OCI-LY1 (cell line): ENCODE measurements at regions not wholly inside any gene's neighbourhood (a gene's known extent, or its start where the extent isn't known, plus 50 kb on each side); places are given as distances from the start of the nearest gene placed in this dataset.

Source experiments
- CTCF ChIP-seq: fragments of 200-600 bp; sonication (generic), shearing (Covaris generic); IDR thresholded peaks from 2 replicates; pipeline ENCODE4 v1.5.1; 2017; ENCODE audit warnings: mild to moderate bottlenecking, antibody characterized with exemption, low read length, moderate library complexity, mixed read lengths
- EZH2 ChIP-seq: fragments of 200-600 bp; sonication (generic), shearing (Covaris generic); IDR thresholded peaks from 2 replicates; pipeline ENCODE4 v1.8.0; 2017; ENCODE audit warnings: borderline replicate concordance, mixed run types, mild to moderate bottlenecking, antibody characterized with exemption, low read length, moderate library complexity, mixed read lengths

GRCh38 chr21:16156841-16157489 is 427.2 kb downstream of the USP25 start:
- TF ChIP-seq CTCF = no peak
- TF ChIP-seq EZH2 = no peak
